Renal pelvis (tissue), 1 donor: ENCODE measurements at regions not wholly inside any gene's neighbourhood (a gene's known extent, or its start where the extent isn't known, plus 50 kb on each side); places are given as distances from the start of the nearest gene placed in this dataset.

Experiments
- DNase-seq: peaks from one replicate; pipeline ENCODE4 v3.0.0-alpha.2; 2013

DNA sequence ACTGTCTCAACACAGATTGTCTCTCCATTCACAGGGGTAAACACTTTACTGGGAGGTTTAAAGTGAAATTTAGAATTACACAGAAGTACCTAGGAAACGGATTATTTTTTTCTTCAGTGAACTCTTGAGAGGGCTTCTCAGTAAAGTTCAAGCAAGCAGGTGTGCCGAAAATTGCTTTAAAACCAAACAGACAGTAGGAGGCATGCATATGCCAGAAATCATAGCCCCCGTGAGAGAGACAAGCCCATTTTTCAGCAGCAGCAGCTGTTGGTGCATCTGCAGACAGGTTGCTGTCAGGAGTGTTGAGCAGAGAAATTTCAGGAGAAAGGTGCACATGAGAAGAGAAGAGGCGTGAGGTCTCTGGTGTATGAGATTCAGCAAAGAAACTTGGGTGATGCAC lies 2115.5 kb upstream of the CELF4 start:
- no peak for DNase-seq

DNA sequence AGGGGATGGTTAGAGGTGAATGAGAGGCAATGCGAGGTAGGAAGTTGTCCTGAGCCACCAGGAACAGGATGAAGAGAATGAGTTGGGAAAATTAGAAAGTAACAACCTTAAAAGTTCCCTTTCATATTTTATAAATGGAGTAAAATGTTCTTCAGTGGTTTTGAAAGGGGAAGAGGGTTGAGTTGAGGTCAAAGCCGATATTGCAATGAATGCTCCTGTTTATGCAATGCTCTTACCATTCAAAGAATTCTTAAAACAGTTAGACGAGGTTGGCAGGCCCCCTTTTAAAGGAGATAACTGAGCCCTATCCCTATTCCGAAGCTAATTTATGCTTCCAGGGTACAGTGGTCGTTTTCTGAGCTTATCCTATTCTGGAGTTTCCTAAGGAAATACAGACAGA lies 2110.3 kb upstream of the CELF4 start:
- DNase-seq = no peak

DNA sequence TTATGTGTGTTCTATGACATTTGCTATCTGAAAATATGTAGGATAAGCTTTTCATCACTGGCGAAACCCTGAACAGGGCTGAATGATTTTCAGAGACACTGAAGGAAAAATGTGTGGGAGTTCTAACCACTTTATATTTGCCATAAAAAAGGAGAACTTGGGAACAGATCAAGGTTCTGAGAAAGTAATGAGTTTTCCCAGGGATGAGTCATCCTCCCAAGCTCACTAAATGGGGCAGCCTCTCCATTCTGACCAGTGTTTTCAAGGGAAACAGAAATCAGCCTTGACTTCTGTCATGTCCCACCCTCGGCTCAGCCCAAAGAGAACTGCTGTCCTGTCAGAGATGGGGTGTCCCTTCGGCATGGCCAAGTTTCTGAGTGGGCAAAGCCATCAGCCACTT lies 2109.8 kb upstream of the CELF4 start:
- DNase-seq = no peak

DNA sequence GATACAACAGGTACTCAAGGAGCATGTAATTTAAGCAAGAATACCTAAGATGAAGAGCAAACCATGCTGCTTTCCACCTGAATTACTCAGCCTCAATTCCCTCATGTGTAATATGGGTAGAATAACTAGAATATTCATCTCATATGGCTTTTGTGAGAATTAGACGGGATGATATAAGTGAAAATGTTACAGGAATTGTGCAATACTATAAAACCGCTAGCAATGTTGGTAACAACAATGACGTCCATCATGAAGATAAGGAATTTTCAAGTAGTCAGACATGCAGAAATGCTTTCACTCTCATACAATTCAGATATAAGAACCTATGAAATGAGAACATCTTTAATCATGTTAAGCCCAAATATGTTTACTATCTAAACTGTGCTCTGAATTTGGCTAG lies 2106.6 kb upstream of the CELF4 start:
- no peak for DNase-seq

DNA sequence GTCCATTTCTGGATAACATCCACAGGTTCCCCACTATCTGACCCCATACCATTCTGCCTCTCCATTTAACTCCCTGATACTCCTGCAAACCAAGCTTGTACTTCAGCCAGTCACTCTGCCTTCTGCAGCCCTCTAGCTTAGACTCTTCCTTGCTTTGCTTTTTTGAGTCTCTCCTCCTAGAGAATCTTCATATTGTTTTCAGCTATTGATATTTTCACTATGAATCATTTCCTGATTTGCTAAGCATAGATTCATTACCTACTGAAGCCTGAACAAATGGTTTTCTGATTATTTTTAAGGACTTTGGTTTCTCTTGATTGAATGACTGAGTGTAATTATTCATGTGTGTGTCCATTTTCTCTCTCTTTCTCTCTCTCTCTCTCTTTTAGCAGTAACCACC lies 2102.3 kb upstream of the CELF4 start:
- no peak for DNase-seq

DNA sequence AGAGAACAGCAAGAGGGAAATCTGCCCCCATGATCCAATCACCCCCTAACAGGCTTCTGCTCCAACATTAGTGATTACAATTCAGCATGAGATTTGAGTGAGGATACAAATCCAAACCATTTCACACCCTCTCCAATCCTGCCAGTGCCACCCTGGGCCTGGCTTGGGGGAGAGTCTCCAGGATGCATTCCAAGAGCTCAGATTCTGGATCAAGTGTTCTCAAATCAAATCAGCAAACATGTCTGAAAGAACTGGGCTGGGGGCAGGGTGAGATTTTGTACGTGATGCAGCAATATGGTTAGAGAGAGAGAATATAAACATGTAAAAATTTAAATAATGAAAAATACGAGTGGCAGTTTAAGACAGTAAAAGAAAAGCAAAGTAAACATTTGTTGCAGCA lies 2100.9 kb upstream of the CELF4 start:
- DNase-seq = no peak

DNA sequence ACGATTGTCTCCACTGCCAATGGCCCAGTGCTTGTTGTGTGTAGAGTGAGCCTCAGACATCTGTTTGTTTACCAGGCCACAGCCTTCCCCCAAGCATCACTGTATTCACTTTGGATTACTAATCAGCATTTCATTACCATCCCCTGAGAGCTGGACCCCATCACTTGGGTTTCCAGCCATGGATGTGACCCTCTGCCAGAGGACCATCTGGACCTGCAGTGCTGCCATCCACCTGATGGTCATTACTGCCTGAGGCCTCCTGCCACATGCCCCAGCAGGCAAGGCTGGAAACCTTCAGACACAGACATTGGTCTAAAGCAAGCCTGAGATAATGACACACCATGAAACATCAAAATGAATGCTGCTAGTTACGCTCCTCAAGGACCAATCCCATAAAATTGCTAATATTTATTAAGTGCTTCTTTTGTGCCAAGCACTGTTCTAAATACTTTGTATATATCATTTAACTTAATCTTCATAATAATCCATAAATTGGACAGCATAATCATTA lies 2096.3 kb upstream of the CELF4 start:
- no peak for DNase-seq

DNA sequence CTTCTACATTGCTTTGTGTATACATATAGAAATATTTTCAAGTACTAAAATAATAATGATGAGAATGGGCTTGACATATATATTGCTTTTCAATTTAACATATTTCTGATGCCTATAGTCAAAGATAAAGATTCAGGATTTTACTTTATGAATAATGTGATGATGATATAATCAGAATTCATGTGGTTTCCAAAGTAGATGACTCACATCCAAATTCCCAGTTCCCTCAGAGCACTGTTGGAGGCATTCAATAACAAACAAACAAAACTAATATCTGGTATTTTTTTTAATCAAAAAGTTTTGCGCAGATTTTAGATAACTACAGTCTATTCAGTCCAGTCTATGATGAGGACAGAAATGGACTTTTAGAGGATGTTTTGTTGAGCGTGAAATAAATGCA lies 2094.5 kb upstream of the CELF4 start:
- DNase-seq = no peak

DNA sequence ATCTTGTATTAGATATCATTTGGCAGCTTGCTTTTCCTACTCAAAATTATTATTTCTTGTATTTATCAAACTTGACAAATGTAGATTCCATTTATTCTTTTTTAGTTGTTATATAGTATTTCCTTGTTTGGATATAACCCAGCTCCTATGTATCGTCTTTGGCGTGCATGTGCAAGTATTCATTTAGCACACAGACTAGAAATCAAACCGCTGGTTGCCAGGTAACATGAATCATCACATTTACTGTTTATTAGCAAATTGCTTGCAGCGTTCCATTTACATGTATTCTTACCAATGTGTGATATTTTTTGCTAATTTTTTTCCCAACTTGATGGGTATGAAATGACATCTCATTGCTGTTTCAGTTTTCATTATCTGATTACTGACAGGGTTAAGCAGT lies 2089.7 kb upstream of the CELF4 start:
- no peak for DNase-seq

DNA sequence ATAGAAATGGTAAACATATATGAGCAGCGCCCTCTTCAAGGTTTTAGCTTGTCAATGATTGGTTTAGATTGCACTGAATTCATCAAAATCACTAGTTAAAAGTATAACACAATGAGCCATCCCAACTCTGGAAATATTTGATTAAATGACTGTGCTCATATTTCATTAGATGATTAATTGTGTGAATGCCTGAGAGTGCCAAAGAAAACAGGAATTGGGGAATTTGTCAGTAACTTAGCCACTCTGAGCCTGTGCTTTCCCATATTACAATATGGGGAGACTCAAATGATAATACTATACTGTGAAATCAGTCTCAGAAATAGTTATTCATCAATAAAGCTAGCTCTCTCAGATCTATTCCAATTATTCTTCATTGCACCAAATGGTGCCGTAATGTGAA lies 2087.6 kb upstream of the CELF4 start:
- no peak for DNase-seq

DNA sequence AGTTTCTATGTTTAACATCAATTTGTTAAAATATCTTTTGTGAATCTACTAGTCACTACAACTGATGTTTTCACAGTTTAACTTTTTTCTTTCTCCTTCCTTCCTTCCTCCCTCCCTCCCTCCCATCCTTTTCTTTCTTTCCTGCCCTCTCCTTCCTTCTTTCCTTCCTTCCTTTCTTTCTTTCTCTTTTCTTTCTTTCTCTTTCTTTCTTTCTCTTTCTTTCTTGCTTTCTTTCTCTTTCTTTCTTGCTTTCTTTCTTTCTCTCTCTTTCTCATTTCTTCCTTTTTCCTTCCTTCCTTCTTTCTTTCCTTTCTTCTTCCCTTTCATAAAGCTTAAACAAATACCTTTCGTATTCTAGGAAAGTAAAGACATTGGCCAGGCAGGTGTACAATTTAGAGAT lies 2083.0 kb upstream of the CELF4 start:
- no peak for DNase-seq

DNA sequence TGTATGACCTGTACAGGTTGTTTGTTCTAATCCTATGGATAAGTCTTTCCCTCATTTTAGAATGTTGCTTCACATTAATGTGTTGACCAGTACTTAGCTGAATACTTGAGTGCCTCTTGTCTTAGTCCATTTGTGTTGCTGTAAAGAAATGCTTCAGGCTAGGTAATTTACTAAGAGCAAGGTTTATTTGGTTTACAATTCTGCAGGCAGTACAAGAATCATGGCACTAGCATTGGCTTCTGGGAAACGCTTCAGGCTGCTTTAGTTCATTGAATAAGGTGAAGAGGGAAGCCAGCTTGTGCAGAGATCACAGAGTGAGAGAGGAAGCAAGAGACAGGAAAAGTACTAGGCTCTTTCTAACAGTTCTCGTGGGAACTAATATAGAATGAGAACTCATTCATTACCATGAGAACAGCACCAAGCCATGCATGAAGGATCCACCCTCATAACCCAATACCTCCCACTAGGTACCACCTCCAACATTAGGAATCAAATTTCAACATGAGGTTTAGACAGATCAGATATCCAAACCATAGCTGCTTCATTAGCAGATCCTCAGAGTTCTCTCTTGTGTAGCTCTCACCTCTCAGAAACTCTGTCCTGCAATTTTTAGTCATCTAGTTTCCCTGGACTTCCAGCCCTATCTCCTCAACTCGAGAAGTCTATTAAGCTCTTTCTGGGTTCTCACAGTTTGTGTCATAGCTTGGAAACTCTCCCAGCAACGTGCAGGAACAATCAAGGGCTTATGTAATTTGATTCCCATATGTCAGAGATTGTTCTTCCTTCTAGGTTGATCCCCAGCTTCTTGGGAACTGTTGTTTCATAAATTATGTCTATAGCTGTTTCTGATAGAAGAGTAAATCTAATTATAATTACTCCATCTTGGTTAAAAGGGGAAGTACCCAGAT lies 2082.3 kb upstream of the CELF4 start:
- DNase-seq = peak; percentile 72

DNA sequence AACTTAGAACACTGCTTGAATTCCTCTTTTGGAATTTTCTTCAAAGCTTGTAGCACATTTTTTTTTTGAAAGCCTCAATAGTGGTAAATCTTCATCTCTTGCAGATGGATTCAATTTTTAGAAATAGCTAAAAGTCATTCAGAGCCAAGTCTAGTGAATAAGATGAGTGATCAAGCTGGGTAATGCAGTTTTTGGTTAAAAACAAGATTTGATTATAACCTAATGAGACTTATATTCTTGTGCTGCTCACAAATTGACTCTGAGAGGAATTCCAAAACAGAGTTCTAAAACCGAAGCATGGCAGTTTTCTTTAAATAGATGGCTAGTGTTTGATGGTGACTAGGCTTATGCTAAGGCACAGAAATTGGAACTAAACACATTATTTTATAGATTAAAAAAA lies 2072.6 kb upstream of the CELF4 start:
- no peak for DNase-seq

DNA sequence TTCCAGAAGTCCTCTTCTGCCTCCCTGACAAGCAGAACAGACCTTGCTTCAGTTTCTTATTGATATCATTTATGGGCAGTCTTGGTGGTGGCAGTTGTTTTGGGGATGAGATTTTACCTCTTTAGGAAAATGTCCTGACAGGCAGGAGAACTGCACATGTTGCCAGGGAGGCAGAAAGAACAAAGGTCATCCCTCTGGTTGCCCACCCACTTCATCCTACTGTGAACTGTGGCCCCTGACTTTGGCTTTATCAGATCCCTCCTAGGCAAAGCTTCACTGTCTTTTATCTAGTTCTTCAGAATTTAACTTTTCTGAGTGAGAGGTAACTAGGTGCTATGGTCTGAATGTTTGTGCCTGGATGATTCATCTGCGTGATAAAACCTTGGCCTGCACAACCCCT lies 2071.3 kb upstream of the CELF4 start:
- no peak for DNase-seq

DNA sequence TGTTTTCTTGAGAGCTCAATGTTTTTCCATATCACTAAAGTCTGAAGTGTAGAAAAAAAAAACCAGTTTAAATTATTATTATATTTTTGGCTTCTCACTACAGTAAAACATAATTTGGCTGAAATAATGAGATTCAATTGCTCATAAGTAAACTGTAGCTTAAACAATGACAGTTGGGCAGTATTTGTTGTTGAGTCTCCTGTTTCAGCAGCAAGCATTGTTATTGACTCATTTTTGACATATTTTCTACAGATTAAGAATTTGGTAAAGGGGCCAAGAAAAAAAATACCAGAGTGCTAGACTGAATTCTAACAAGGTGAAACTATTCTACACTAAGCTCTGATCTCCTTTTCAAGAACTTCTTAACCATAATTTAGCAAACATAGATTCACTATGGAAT lies 2070.4 kb upstream of the CELF4 start:
- DNase-seq = no peak

DNA sequence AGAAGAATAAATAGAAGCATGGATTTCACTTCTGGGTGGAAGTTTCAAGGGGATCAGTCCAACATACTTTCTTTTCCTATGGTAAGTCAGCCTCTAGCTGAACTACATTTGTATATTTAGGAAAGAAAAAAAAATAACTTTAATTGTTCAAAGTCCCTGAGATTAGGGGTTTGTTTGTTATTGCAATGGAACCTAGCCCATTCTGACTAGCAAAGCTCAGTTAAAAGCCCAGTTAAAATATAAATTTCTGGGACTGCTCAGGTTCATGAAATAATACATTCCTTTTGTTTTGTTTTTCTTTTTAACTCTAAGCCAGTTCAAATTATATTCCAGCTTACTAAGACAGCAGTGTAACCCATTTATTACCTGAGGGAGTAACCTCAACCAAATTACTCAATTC lies 2069.6 kb upstream of the CELF4 start:
- no peak for DNase-seq

DNA sequence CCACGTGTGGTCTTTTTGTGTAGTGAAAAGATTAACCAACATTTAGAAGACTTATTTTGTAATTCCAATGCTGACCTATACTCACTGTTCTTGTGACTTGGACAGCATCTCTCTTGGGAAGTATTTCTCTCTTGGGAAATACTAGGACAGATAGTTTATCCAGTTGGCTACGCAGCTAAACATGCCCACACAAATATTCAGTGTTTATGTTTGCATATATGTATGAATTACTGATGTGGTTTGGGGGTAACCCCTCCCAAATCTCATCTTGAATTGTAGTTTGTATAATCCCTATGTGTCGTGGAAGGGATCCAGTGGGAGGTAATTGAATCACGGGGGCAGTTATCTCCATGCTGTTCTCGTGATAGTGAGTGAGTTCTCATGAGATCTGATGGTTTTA lies 2062.3 kb upstream of the CELF4 start:
- DNase-seq = no peak

DNA sequence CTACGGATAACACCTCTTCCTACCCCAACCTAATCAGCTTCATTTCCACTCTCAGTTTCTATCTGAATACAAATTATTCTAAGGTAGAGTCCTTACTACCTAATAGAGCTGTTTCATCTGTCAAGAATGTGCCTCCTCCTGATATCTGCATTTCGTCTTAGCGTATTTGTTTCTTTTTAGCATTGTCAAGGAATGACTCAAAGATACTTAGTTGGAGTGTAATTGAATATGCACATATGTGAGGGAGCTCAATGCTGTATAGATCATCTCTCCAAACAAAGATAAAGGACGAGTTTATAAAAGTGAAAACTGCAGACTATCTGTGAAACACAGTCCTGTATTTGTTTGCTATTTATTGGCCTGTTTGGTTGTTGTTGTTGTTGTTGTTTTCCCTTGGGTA lies 2059.4 kb upstream of the CELF4 start:
- no peak for DNase-seq

DNA sequence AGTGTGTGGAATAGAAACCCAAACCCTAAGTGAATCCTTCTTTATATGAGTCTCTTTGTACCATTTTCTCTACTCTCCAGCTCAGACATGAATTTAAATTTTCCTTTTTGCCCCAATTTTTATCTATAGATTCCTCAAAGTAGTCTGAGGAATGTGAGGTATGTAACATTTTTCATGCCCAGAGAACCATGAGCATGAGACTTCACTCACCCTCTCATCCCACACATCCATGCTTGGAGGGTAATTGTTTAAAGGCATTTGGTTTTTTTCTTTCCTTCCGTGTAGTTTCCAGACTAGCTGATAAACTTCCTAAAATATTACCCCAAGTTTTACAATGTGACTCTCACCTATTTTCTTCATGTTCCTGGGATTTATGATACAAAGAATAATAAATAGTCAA lies 2056.8 kb upstream of the CELF4 start:
- DNase-seq = no peak

DNA sequence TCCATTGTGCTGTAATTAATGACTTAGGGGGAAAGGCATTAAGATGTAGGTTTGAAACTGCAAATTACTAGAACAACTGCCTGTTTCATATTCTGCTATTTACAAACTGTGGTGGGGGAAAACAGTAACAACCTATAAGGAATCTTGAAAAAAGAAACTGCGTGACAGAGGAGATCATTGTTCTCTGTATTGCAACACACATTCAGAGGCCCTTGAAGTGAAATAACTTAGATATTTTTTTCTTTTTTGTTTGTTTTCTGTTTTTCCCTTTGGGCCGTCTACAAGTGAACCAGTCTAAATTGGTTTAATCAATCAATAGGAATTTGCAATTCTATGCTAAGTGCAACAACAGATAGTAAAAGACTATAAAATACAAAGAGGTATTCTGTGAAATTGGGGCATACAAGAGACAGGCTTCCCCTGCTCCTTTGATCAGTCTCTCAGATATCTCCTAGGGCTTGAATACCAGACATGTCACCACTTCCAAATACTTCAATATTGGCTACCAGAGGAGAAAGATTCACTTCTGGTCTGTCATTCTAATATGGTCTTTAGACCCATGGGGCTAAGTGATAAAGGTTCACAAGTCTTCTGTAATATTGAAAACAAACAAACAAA lies 2055.1 kb upstream of the CELF4 start:
- DNase-seq = no peak

DNA sequence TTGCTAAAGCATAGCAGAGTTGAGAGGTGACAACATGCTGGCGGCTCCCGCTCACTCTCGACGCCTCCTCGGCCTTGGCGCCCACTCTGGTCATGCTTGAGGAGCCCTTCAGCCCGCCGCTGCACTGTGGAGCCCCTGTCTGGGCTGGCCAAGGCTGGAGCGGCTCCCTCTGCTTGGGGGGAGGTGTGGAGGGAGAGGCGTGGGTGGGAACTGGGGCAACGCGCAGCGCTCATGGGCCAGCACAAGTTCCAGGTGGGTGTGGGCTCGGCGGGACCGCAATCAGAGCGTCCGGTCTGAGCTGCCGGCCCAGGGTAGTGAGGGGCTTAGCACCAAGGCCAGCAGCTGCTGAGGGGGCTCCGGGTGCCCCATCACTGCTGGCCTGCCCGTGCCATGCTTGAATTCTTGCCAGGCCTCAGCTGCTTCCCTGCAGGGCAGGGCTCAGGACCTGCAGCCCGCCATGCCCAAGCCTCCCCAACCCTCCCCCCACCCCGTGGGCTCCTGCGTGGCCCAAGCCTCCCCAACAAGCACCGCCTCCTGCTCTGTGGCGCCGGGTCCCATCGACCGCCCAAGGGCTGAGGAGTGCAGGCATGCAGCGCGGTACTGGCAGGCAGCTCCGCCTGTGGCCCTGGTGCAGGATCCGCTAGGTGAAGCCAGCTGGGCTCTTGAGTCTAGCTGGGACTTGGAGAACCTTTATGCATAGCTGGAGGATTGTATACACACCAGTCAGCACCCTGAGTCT lies 2052.8 kb upstream of the CELF4 start:
- no peak for DNase-seq

DNA sequence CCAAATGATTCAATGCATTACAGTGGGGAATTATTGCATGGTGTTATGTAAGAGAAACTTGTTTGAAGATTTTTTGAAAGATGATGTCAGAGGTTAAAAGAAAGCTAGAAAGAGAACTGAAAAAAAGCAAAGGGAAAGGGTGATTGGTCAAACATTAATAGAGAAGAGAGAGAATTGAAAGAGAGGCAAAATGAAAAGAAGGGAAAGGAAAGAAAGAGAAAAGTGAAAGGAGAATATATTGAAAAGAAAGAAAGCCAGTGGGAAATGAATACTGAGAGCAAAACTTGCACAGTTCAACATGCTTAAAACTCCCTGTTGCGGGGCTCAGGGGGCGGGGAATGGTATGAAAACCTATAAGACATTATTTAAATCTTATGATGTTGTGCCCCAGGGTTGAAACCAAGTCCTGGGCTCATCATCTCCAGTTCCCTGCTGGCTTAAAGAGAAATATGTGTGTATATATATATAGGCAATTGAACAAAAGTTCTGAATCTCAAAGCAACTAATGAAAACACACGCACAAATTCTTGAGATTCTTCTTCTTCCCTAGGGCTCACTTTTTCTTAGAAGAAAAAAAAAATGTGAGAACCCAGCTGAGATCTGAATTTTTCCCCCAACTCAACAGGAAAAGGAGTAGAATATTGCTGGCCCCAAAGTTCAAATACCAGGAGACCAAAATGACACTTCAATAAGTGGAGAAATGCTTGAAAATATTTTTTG lies 2045.9 kb upstream of the CELF4 start:
- DNase-seq = no peak
